ENCODE measurements at regions not wholly inside any gene's neighbourhood (a gene's known extent, or its start where the extent isn't known, plus 50 kb on each side); places are given as distances from the start of the nearest gene placed in this dataset.
"Not testable (repeated sequence)": the region's sequence is repeated elsewhere in the genome, so short reads cannot be mapped to it uniquely, and the experiment has no call there.

DNA sequence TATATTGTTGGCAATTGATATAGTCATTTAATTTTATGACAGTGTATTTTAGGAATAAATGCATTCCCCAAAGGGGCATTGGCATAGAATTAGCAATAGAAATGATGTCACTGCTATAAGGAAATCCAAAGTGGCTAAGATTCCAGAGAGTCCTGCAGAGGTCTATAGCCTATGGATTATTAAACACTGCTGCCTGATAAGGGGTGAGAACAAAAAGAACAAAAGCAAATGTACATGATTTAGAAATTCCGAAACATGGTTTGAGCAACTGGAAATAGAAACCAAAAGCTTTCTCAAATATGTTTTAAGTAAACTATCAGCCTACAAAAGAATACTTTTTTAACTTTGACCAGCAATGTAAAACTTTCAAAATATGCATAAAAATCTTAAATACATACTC lies 280.1 kb upstream of the RASGRP1 start:
- Histone ChIP-seq H3K4me1 (ENCODE audit: control insufficient read depth, insufficient read depth, low read length, poor library complexity, severe bottlenecking) (no peaks in the 10 kb centered on the region), H3K27me3 (replicated peaks; ENCODE audit: control insufficient read depth, insufficient read depth, low read length, poor library complexity, severe bottlenecking) (no peaks in the 10 kb centered on the region), H3K9me3 (ENCODE audit: control insufficient read depth, low read length) (no peaks in the 10 kb centered on the region), H3K4me3 (ENCODE audit: insufficient read depth, low read depth, low read length, poor library complexity, severe bottlenecking) (no peak overlapping the region), H3K27ac (ENCODE audit: insufficient read depth, low read length, poor library complexity, severe bottlenecking) (no peak overlapping the region), H3K36me3 (ENCODE audit: control insufficient read depth, insufficient read depth, low read length) (no peaks in the 10 kb centered on the region)
- no peak for DNase-seq

DNA sequence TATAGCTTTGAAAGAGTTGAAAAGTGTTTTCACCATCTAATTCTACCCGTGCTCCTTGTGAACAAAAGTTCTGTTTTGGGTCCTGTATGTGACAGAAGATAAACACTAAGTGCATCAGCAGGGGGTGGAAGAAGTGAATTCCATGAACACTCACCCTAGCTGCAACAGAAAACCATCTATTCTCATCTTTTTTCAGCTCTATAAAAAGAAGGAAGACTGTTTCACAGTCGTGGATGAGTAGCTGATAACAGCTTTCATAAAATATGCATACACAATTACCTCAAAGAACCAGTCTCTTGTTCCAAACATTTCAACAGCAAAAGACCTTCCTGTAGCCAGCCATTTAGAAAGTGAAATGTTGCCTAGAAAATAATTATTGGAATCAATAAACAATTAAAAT lies 281.7 kb upstream of the RASGRP1 start:
- Histone ChIP-seq H3K27me3 (replicated peaks; ENCODE audit: control insufficient read depth, insufficient read depth, low read length, poor library complexity, severe bottlenecking) (no peaks in the 10 kb centered on the region), H3K36me3 (ENCODE audit: control insufficient read depth, insufficient read depth, low read length) (no peaks in the 10 kb centered on the region), H3K4me1 (ENCODE audit: control insufficient read depth, insufficient read depth, low read length, poor library complexity, severe bottlenecking) (no peaks in the 10 kb centered on the region), H3K27ac (ENCODE audit: insufficient read depth, low read length, poor library complexity, severe bottlenecking) (no peak overlapping the region), H3K9me3 (ENCODE audit: control insufficient read depth, low read length) (no peaks in the 10 kb centered on the region), H3K4me3 (ENCODE audit: insufficient read depth, low read depth, low read length, poor library complexity, severe bottlenecking) (no peak overlapping the region)
- no peak for DNase-seq

DNA sequence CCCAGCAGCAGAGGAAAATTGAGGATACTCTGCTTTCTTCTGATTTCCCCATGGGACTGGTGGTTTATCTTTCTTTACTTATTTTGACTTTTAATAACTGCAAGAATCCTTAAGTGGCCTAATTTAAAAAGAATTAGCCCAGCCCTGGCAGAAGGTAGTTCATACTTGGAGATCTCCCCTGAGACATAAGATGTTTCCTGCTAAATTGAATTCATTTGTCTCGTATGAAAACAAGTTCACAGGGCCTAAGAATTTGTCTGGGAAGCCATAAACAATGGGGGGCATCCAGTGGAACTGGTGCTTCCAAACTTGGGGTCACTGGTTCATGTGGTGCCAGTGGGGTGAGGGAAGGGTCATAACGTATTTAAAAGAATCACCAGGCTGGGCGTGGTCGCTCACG lies 283.1 kb upstream of the RASGRP1 start:
- Histone ChIP-seq H3K36me3 (ENCODE audit: control insufficient read depth, insufficient read depth, low read length) (no peaks in the 10 kb centered on the region), H3K4me1 (ENCODE audit: control insufficient read depth, insufficient read depth, low read length, poor library complexity, severe bottlenecking) (no peaks in the 10 kb centered on the region), H3K4me3 (ENCODE audit: insufficient read depth, low read depth, low read length, poor library complexity, severe bottlenecking) (no peak overlapping the region), H3K27me3 (replicated peaks; ENCODE audit: control insufficient read depth, insufficient read depth, low read length, poor library complexity, severe bottlenecking) (no peaks in the 10 kb centered on the region), H3K27ac (ENCODE audit: insufficient read depth, low read length, poor library complexity, severe bottlenecking) (no peak overlapping the region), H3K9me3 (ENCODE audit: control insufficient read depth, low read length) (no peaks in the 10 kb centered on the region)
- no peak for DNase-seq

GRCh38 chr15:38849046-38849445 lies 284.4 kb upstream of the RASGRP1 start:
- DNase-seq: no peak
- H3K36me3 ChIP-seq (ENCODE audit: control insufficient read depth, insufficient read depth, low read length): no peaks in the 10 kb centered on the region
- H3K4me1 ChIP-seq (ENCODE audit: control insufficient read depth, insufficient read depth, low read length, poor library complexity, severe bottlenecking): no peaks in the 10 kb centered on the region
- no peaks in the 10 kb centered on the region for H3K27me3 ChIP-seq (replicated peaks; ENCODE audit: control insufficient read depth, insufficient read depth, low read length, poor library complexity, severe bottlenecking)
- H3K4me3 ChIP-seq (ENCODE audit: insufficient read depth, low read depth, low read length, poor library complexity, severe bottlenecking): no peak overlapping the region
- H3K27ac ChIP-seq (ENCODE audit: insufficient read depth, low read length, poor library complexity, severe bottlenecking): no peak overlapping the region
- no peaks in the 10 kb centered on the region for H3K9me3 ChIP-seq (ENCODE audit: control insufficient read depth, low read length)

DNA sequence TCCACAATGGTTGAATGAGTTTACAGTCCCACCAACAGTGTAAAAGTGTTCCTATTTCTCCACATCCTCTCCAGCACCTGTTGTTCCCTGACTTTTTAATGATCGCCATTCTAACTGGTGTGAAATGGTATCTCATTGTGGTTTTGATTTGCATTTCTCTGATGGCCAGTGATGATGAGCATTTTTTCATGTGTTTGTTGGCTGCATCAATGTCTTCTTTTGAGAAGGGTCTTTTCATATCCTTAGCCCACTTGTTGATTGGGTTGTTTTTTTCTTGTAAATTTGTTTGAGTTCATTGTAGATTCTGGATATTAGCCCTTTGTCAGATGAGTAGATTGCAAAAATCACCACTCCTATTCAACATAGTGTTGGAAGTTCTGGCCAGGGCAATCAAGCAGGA lies 287.6 kb upstream of the RASGRP1 start:
- H3K27me3 ChIP-seq (replicated peaks; ENCODE audit: control insufficient read depth, insufficient read depth, low read length, poor library complexity, severe bottlenecking); H3K27ac ChIP-seq (ENCODE audit: insufficient read depth, low read length, poor library complexity, severe bottlenecking); H3K36me3 ChIP-seq (ENCODE audit: control insufficient read depth, insufficient read depth, low read length); H3K9me3 ChIP-seq (ENCODE audit: control insufficient read depth, low read length); H3K4me1 ChIP-seq (ENCODE audit: control insufficient read depth, insufficient read depth, low read length, poor library complexity, severe bottlenecking); DNase-seq; H3K4me3 ChIP-seq (ENCODE audit: insufficient read depth, low read depth, low read length, poor library complexity, severe bottlenecking): not testable (repeated sequence)

DNA sequence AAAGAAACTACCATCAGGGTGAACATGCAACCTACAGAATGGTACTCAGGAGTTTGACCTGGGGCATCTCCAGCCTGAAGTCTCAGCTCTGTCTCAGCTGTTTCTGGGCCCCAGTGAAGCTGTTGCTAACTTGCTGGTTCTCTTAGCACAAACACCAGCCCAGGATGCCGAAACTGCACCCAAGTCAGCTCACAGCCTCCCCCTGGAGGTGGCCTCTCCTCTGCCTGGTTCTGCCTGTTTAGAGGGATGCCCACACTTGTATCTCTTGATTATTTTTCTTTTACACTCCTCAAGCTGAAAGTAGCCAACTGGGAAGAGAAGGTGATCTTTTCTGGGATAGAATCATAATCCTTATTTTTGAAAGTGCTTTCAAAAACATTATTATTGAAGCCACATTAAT lies 289.0 kb upstream of the RASGRP1 start:
- Histone ChIP-seq H3K4me1 (ENCODE audit: control insufficient read depth, insufficient read depth, low read length, poor library complexity, severe bottlenecking) (no peaks in the 10 kb centered on the region), H3K36me3 (ENCODE audit: control insufficient read depth, insufficient read depth, low read length) (no peaks in the 10 kb centered on the region), H3K27ac (ENCODE audit: insufficient read depth, low read length, poor library complexity, severe bottlenecking) (no peak overlapping the region), H3K27me3 (replicated peaks; ENCODE audit: control insufficient read depth, insufficient read depth, low read length, poor library complexity, severe bottlenecking) (no peaks in the 10 kb centered on the region), H3K4me3 (ENCODE audit: insufficient read depth, low read depth, low read length, poor library complexity, severe bottlenecking) (no peak overlapping the region), H3K9me3 (ENCODE audit: control insufficient read depth, low read length) (no peaks in the 10 kb centered on the region)
- DNase-seq: peak in 1 of 3 donors; percentile 11

- DNase-seq: no peak
- H3K4me3 ChIP-seq (ENCODE audit: insufficient read depth, low read depth, low read length, poor library complexity, severe bottlenecking): no peak overlapping the region
- no peaks in the 10 kb centered on the region for H3K9me3 ChIP-seq (ENCODE audit: control insufficient read depth, low read length)
- H3K27ac ChIP-seq (ENCODE audit: insufficient read depth, low read length, poor library complexity, severe bottlenecking): no peak overlapping the region
- H3K36me3 ChIP-seq (ENCODE audit: control insufficient read depth, insufficient read depth, low read length): no peaks in the 10 kb centered on the region
- no peaks in the 10 kb centered on the region for H3K4me1 ChIP-seq (ENCODE audit: control insufficient read depth, insufficient read depth, low read length, poor library complexity, severe bottlenecking)
- H3K27me3 ChIP-seq (replicated peaks; ENCODE audit: control insufficient read depth, insufficient read depth, low read length, poor library complexity, severe bottlenecking): no peaks in the 10 kb centered on the region
Observed at GRCh38 chr15:38854506-38854905, 289.9 kb upstream of the RASGRP1 start.

- Histone ChIP-seq H3K4me1 (ENCODE audit: control insufficient read depth, insufficient read depth, low read length, poor library complexity, severe bottlenecking) (no peaks in the 10 kb centered on the region), H3K27ac (ENCODE audit: insufficient read depth, low read length, poor library complexity, severe bottlenecking) (no peak overlapping the region), H3K9me3 (ENCODE audit: control insufficient read depth, low read length) (no peaks in the 10 kb centered on the region), H3K36me3 (ENCODE audit: control insufficient read depth, insufficient read depth, low read length) (no peaks in the 10 kb centered on the region), H3K4me3 (ENCODE audit: insufficient read depth, low read depth, low read length, poor library complexity, severe bottlenecking) (no peak overlapping the region), H3K27me3 (replicated peaks; ENCODE audit: control insufficient read depth, insufficient read depth, low read length, poor library complexity, severe bottlenecking) (no peaks in the 10 kb centered on the region)
- DNase-seq: no peak
Observed at GRCh38 chr15:38857814-38858213, 293.2 kb upstream of the RASGRP1 start.

DNA sequence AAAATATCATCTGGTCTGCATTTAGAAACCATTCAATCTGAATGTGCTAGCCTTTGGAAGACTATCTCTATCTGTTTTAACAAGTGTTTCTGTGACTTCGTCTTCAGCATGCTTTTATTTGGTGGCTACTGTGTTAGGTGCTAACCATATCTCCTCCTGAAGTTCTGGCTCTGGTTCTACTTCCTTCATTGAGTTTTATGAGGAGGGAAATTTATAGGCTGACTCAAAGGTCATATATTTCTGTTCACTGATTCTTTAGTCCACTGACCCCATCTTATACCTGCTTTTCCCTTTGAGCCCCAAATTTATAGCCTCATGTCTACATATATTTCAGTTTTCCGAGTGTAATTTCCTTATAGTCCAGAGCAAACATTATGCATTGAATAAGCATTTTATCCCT lies 295.0 kb upstream of the RASGRP1 start:
- Histone ChIP-seq H3K36me3 (ENCODE audit: control insufficient read depth, insufficient read depth, low read length) (no peaks in the 10 kb centered on the region), H3K27ac (ENCODE audit: insufficient read depth, low read length, poor library complexity, severe bottlenecking) (no peak overlapping the region), H3K9me3 (ENCODE audit: control insufficient read depth, low read length) (no peaks in the 10 kb centered on the region), H3K4me3 (ENCODE audit: insufficient read depth, low read depth, low read length, poor library complexity, severe bottlenecking) (no peak overlapping the region), H3K27me3 (replicated peaks; ENCODE audit: control insufficient read depth, insufficient read depth, low read length, poor library complexity, severe bottlenecking) (no peaks in the 10 kb centered on the region), H3K4me1 (ENCODE audit: control insufficient read depth, insufficient read depth, low read length, poor library complexity, severe bottlenecking) (no peaks in the 10 kb centered on the region)
- DNase-seq: no peak

DNA sequence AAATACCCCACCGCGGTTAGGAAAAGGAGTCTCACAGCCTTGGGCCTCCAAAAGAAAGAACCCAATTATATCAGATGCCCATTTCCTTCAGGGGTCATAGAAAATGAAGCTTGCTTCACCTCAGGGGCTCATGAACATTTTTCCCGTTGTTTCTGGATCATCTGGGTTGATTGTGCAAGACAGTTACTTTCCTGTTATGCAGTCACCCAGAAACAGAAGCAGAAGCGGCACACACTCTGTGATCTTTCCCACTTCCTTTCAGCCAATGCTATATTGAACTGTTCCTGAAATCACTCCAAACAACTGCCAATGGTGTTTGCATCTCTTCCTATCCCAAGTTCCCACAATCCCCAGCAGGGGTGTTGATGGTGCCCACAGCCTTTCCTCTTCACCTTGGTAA lies 295.6 kb upstream of the RASGRP1 start:
- Histone ChIP-seq H3K4me1 (ENCODE audit: control insufficient read depth, insufficient read depth, low read length, poor library complexity, severe bottlenecking) (no peaks in the 10 kb centered on the region), H3K4me3 (ENCODE audit: insufficient read depth, low read depth, low read length, poor library complexity, severe bottlenecking) (no peak overlapping the region), H3K9me3 (ENCODE audit: control insufficient read depth, low read length) (no peaks in the 10 kb centered on the region), H3K36me3 (ENCODE audit: control insufficient read depth, insufficient read depth, low read length) (no peaks in the 10 kb centered on the region), H3K27ac (ENCODE audit: insufficient read depth, low read length, poor library complexity, severe bottlenecking) (no peak overlapping the region), H3K27me3 (replicated peaks; ENCODE audit: control insufficient read depth, insufficient read depth, low read length, poor library complexity, severe bottlenecking) (no peaks in the 10 kb centered on the region)
- no peak for DNase-seq

DNA sequence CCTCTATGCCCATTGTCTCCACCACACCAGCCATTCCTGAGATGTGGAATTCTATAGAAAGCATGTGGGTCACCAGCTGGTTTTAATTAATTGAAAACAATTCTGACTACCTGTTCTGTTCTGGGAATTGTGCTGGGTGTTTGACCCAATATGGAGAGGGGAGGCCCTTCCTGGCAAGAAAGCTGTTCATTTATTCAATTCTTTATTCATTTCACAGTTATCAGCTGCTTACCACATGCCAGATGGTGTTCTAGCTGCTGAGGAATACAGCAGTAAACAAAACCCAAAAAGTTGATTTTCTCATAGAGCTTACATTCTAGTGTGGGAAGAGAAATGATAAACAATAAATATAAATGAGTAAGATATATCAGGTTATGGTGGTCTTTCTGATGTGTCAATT lies 296.1 kb upstream of the RASGRP1 start:
- no peak overlapping the region for H3K4me3 ChIP-seq (ENCODE audit: insufficient read depth, low read depth, low read length, poor library complexity, severe bottlenecking)
- no peak for DNase-seq

More for the DNA sequence above, 296.1 kb upstream of the RASGRP1 start:
- H3K4me1 ChIP-seq (ENCODE audit: control insufficient read depth, insufficient read depth, low read length, poor library complexity, severe bottlenecking): no peaks in the 10 kb centered on the region
- H3K27me3 ChIP-seq (replicated peaks; ENCODE audit: control insufficient read depth, insufficient read depth, low read length, poor library complexity, severe bottlenecking): no peaks in the 10 kb centered on the region
- no peaks in the 10 kb centered on the region for H3K9me3 ChIP-seq (ENCODE audit: control insufficient read depth, low read length)
- no peaks in the 10 kb centered on the region for H3K36me3 ChIP-seq (ENCODE audit: control insufficient read depth, insufficient read depth, low read length)
- no peak overlapping the region for H3K27ac ChIP-seq (ENCODE audit: insufficient read depth, low read length, poor library complexity, severe bottlenecking)
